ENCODE measurements at regions not wholly inside any gene's neighbourhood (a gene's known extent, or its start where the extent isn't known, plus 50 kb on each side); places are given as distances from the start of the nearest gene placed in this dataset.

- TF ChIP-seq BCL11A (IDR thresholded peaks at IDR 0.05; ENCODE audit: low read depth in 2 of 2, low read length in 2 of 2): no peak
- TF ChIP-seq TAF7 (optimal IDR thresholded peaks at IDR 0.05; ENCODE audit: borderline replicate concordance, low read depth, low read length): no peak
- no peak for TF ChIP-seq TBP (IDR thresholded peaks at IDR 0.05; ENCODE audit: low read depth, low read length)
- no peak for TF ChIP-seq JUND (IDR thresholded peaks at IDR 0.05; ENCODE audit: low read length)
- TF ChIP-seq ASH2L (IDR thresholded peaks at IDR 0.05; ENCODE audit: low read length): no peak
- no peak for TF ChIP-seq HDAC2 (IDR thresholded peaks at IDR 0.05; ENCODE audit: borderline replicate concordance in 1 of 2, low read depth in 2 of 2, low read length in 2 of 2)
- TF ChIP-seq SAP30 (IDR thresholded peaks at IDR 0.05; ENCODE audit: insufficient read depth, insufficient replicate concordance, low read length): no peak
Observed at GRCh38 chr5:57750891-57751290, 268.3 kb upstream of the ACTBL2 start (continued).

All from H1 (cell line).